Loucy (cell line): ENCODE measurements at regions not wholly inside any gene's neighbourhood (a gene's known extent, or its start where the extent isn't known, plus 50 kb on each side); places are given as distances from the start of the nearest gene placed in this dataset.

Experiments used
- CTCF ChIP-seq: fragments of 200-600 bp; sonication (generic); conservative IDR thresholded peaks from 2 replicates; pipeline ENCODE4 v1.5.1; 2014; ENCODE audit warnings: mild to moderate bottlenecking, antibody characterized with exemption, low read length
- EZH2phosphoT487 ChIP-seq: fragments of 200-600 bp; IDR thresholded peaks from 2 replicates; pipeline ENCODE4 v1.6.1; 2018; ENCODE audit warnings: antibody characterized with exemption, mild to moderate bottlenecking, moderate library complexity, borderline replicate concordance

GRCh38 chr11:81673001-81673400 is 1060.7 kb downstream of the FAM181B start:
- TF ChIP-seq CTCF: no peak
- TF ChIP-seq EZH2phosphoT487: no peak
